Fibroblast of skin of right quadriceps (primary cell): ENCODE measurements at regions not wholly inside any gene's neighbourhood (a gene's known extent, or its start where the extent isn't known, plus 50 kb on each side); places are given as distances from the start of the nearest gene placed in this dataset.
"Not testable (repeated sequence)": the region's sequence is repeated elsewhere in the genome, so short reads cannot be mapped to it uniquely, and the experiment has no call there.

ENCODE experiments used
- DNase-seq: peaks from one replicate; pipeline ENCODE4 v3.0.0-alpha.2; 2013

- DNase-seq, result not testable (repeated sequence)
Measured at GRCh38 chr20:47443060-47443459, 58.6 kb upstream of the NCOA3 start.

- DNase-seq, result no peak
Measured at GRCh38 chr20:47444584-47444983, 57.1 kb upstream of the NCOA3 start.

GRCh38 chr20:47445291-47445690, 56.4 kb upstream of the NCOA3 start:
- no peak for DNase-seq

GRCh38 chr20:47447350-47448296, 54.1 kb upstream of the NCOA3 start:
- DNase-seq, result not testable (repeated sequence)

GRCh38 chr20:47448429-47448828, 53.3 kb upstream of the NCOA3 start:
- no peak for DNase-seq

- no peak for DNase-seq
Measured at GRCh38 chr20:47451602-47451904, 50.1 kb upstream of the NCOA3 start.
